Activated CD8-positive, alpha-beta memory T cell treated with anti-CD3 and anti-CD28 coated beads, Interleukin-2, amount 50 U/mL, for 24 hours (primary cell): ENCODE measurements at regions not wholly inside any gene's neighbourhood (a gene's known extent, or its start where the extent isn't known, plus 50 kb on each side); places are given as distances from the start of the nearest gene placed in this dataset.

Experiments used
- DNase-seq: peaks from one replicate; pipeline ENCODE4 v3.0.0-alpha.2; 2020; ENCODE audit errors: extremely low read depth

GRCh38 chr6:137758661-137759060, 108.4 kb upstream of the TNFAIP3 start:
- DNase-seq = no peak

DNA sequence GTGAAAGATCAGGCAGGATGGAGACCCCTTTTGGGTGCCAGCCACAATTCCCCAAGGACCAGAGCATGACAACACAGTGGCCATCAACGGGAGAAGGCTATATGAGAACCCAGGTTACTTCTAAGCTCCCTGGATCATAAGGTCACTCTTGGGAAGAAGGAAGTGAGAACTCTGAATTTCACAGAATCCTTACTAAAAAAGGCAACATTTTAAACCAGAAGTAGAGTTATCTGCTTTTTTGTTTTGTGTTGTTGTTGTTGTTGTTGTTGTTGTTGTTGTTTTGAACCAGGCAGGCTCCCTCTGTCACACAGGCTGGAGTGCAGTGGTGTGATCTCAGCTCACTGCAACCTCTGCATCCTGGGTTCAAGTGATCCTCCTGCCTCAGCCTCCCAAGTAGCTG, 107.4 kb upstream of the TNFAIP3 start:
- DNase-seq = no peak

GRCh38 chr6:137761072-137761471, 106.0 kb upstream of the TNFAIP3 start:
- DNase-seq = no peak

GRCh38 chr6:137761487-137761886, 105.6 kb upstream of the TNFAIP3 start:
- DNase-seq = no peak

GRCh38 chr6:137762168-137763090, 104.6 kb upstream of the TNFAIP3 start:
- no peak for DNase-seq

DNA sequence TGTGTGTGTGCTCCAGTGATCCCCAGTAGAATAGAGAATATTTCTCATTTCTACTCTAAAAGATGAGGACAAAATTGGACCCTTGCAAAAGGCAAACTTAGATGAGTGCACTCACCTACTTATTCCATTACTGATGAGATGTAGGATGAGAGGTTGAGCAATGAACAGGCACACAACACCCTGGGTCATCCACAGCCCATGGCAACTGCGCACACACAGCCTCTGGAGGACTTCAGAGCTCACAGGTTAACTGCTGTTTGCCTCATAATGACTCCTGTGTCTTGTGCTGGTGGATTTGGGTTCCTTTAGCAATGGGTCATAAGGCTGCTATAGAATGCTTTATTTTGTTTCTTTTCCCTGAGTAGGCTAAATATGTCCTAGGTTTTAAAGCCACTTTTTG, 103.6 kb upstream of the TNFAIP3 start:
- DNase-seq = no peak

- DNase-seq = no peak
These were observed 103.2 kb upstream of the TNFAIP3 start for GRCh38 chr6:137763886-137764285.

- no peak for DNase-seq
These were observed 102.6 kb upstream of the TNFAIP3 start for GRCh38 chr6:137764464-137764863.

DNA sequence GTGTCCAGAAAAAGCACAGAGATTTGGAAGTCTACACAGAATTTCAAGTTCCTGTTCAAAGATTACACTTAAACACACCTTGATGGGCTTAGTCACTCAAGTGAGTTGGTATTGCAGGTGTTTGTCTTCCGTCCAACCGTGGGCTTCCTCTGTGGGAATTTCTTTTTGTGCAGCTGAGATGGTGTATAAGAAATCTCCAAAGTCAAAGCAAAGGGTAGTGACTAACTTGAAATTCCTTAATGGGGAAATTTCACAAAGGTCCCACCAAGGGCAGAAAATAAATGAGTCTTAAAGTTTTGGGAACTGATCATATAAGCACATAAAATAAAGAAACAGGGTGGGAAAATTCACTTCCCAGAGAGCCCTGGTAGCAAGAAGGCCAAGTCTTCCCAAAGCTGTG, 102.0 kb upstream of the TNFAIP3 start:
- no peak for DNase-seq

DNA sequence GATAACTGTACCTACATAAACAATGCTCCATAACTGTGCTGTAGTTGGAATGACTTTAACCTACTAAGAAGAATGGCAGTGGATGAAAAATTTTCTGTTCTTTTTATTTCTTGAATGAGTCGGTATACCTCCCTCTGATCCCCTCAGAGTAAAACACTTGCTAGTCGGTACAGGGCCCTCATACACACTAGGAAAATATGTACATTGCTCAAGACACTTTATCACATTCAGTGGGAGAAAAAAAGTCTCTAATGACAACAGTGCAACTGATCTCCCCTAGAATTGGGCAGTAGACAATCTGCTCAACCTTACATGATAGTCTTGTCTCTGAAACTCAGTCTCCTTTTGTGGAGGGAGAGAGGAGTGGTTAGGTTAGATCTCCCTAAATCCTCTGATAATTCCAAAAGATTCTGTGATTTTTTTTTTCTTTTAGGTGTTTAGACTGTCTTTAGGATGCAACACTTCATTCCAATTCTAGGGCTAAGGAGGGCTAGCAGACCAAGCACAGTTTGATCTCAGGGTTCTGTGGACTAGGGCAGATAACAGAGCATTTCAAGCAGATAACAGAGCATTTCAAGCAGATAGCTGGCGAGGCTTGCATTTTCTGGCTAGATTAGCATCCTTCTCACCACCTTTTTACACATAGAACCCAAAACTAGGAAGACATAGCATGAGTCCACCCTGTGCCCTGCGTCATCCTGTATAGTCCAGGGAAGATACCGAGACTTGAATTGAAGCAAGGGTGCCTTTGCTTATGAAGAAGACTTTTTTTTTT, 100.3 kb upstream of the TNFAIP3 start:
- DNase-seq = no peak

GRCh38 chr6:137767465-137767864, 99.6 kb upstream of the TNFAIP3 start:
- DNase-seq = no peak

- DNase-seq = no peak
These were observed 99.0 kb upstream of the TNFAIP3 start for GRCh38 chr6:137767911-137768690.

GRCh38 chr6:137768935-137769334, 98.1 kb upstream of the TNFAIP3 start:
- DNase-seq = no peak

DNA sequence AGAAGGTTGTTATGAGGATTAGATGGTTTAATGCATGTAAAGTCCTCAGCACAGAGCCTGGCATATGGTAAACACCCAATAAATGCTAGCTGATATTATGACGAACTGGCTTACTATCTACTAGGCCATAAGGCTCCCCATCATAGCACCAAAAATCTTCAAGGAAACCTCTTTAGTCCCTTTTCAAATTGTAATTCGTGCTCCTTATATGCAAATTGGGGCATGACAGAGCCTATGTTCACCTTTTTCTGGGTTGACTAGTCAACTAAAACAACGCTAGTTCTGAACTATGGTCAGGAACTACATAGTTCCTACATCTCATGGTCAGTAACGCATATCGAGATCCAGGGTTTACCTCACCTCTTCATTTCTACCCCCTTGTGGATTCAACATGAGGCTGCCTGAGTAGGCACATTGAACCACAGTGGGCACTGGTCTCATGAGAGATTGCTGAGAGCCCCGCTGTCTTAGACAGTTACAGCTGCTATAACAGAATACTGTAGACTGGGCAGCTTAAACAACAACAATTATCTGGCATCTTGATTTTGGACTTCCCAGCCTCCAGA, 97.2 kb upstream of the TNFAIP3 start:
- no peak for DNase-seq

GRCh38 chr6:137772541-137773250, 94.4 kb upstream of the TNFAIP3 start:
- DNase-seq = no peak

DNA sequence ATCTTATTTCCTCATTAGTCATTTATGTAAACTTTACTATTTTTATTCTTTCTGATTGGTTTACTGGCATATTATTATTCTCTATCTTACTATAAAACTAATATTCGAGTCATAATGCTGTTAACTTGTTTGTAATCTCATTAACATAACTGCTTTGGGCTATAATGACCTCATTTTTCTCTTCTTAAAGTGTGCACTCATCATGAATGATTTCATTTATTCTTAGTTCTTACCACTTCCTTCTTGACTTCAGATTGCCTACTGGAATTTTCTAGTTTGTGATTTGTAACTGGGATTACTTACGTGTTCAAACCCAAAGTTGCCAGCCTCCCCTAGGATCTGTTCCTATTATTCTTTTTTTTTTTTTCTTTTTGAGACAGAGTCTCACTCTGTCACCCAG, 91.8 kb upstream of the TNFAIP3 start:
- DNase-seq = no peak

GRCh38 chr6:137775720-137776119, 91.3 kb upstream of the TNFAIP3 start:
- DNase-seq = no peak

- no peak for DNase-seq
These were observed 90.8 kb upstream of the TNFAIP3 start for GRCh38 chr6:137776256-137776655.

DNA sequence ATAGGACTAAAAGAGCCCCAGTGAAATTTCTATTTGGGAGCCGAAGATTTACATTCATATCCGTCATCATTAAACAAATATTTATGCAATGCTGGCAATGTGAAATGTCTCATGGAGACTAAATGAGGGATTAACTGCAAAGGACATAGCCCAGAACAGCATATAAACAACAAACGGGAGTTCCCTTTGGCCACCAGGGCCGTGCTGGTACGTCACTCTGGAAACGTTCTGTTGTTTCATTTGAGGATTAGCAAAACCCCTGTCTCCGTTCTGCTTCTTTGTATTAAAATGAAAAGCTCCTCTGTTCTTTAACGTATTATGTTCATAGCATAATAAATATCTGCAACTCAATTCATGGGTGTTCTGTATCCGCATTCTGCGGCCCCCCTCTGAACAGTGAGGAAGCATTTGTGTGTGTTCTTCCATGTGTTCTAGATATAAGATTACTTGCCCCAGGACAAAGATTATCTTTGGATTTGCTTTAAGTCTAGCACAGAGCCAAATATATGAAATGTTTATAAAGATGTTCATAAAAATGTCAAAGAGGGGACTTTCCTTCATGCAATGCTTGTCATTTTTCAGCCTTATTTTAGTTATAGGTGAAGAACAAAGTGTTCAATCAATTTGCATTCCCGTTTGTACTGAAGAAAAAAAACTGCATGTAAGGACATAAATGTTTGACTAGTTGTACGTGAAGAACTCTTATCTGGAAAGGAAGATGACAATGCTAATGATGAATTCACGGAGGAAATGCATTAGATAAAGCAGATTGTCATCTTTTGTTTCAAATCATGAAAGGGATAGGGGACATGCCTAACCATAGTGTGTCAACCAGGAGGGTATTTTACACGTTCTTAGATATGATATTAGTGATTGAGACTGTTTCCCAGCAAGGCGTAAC, 90.0 kb upstream of the TNFAIP3 start:
- DNase-seq = no peak

DNA sequence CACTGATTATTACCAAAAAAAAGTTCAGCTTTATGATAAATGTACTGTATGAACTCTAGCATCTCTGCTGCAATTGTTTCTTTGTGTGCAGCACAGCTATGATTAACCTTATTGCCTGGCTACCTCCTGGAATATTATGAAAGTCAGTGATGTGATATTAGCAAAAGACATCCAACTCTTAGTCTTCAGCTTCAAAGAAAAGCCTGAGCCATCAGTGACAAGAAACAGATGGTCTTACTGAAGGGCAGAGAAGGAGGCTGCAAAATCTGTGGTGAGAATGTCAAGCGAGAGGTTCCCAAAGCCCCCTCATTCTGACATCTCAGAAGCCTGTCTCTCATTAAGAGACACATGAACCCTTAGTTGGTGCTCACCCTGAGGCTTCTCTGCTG, 89.4 kb upstream of the TNFAIP3 start:
- DNase-seq = no peak
